T-helper 1 cell treated with Interleukin-12 subunit alpha and Interleukin-12 subunit beta and Interleukin-4 antibody, amounts not matched to agents 30 μg/mL and 1 μg/mL, for 36 hours (primary cell): ENCODE measurements at regions not wholly inside any gene's neighbourhood (a gene's known extent, or its start where the extent isn't known, plus 50 kb on each side); places are given as distances from the start of the nearest gene placed in this dataset.

Experiments
- H3K27ac Mint-ChIP-seq: one replicate; pipeline ENCODE4 v1.8.0; 2021; ENCODE audit warnings: mild to moderate bottlenecking, mixed read lengths
- H3K27me3 Mint-ChIP-seq: one replicate; pipeline ENCODE4 v1.8.0; 2021; ENCODE audit warnings: low read depth, mixed read lengths
- H3K36me3 Mint-ChIP-seq: one replicate; pipeline ENCODE4 v1.8.0; 2021; ENCODE audit warnings: low read depth, mixed read lengths
- H3K4me1 Mint-ChIP-seq: one replicate; pipeline ENCODE4 v1.8.0; 2021; ENCODE audit warnings: low read depth, mixed read lengths
- H3K4me3 Mint-ChIP-seq: one replicate; pipeline ENCODE4 v1.8.0; 2021; ENCODE audit warnings: mild to moderate bottlenecking, moderate library complexity, mixed read lengths
- H3K9me3 Mint-ChIP-seq: one replicate; pipeline ENCODE4 v1.8.0; 2021; ENCODE audit warnings: mixed read lengths

- Mint-ChIP-seq H3K36me3 (no peaks in the 10 kb centered on the region), H3K4me1 (peaks cover 25% of the 10 kb centered on the region), H3K27ac (no peak overlapping the region), H3K27me3 (peaks cover 25% of the 10 kb centered on the region), H3K4me3 (no peak overlapping the region), H3K9me3 (no peaks in the 10 kb centered on the region)
These were observed 207.7 kb downstream of the PIK3R1 start for GRCh38 chr5:68423154-68423811.

- Mint-ChIP-seq H3K4me3 (peak overlapping the region; percentile 1), H3K36me3 (no peaks in the 10 kb centered on the region), H3K27me3 (peaks cover 26% of the 10 kb centered on the region), H3K9me3 (no peaks in the 10 kb centered on the region), H3K27ac (peak overlapping the region; percentile 62), H3K4me1 (peaks cover 25% of the 10 kb centered on the region)
These were observed 209.4 kb downstream of the PIK3R1 start for GRCh38 chr5:68424799-68425537.

GRCh38 chr5:68426586-68426985, 211.0 kb downstream of the PIK3R1 start:
- Mint-ChIP-seq H3K36me3 (no peaks in the 10 kb centered on the region), H3K27me3 (peaks cover 36% of the 10 kb centered on the region), H3K4me3 (no peak overlapping the region), H3K27ac (no peak overlapping the region), H3K9me3 (no peaks in the 10 kb centered on the region), H3K4me1 (peaks cover 27% of the 10 kb centered on the region)

- peaks cover 31% of the 10 kb centered on the region for H3K4me1 Mint-ChIP-seq
These were observed 212.8 kb downstream of the PIK3R1 start for GRCh38 chr5:68428231-68428811.

GRCh38 chr5:68429510-68429909, 214.0 kb downstream of the PIK3R1 start:
- no peak overlapping the region for H3K27ac Mint-ChIP-seq
- peaks cover 36% of the 10 kb centered on the region for H3K4me1 Mint-ChIP-seq

More at GRCh38 chr5:68428231-68428811, 212.8 kb downstream of the PIK3R1 start:
- Mint-ChIP-seq H3K4me3 (no peak overlapping the region), H3K36me3 (no peaks in the 10 kb centered on the region), H3K27ac (no peak overlapping the region), H3K27me3 (peaks cover 45% of the 10 kb centered on the region), H3K9me3 (no peaks in the 10 kb centered on the region)

GRCh38 chr5:68430279-68430678, 214.7 kb downstream of the PIK3R1 start:
- H3K9me3 Mint-ChIP-seq, result no peaks in the 10 kb centered on the region
- peaks cover 36% of the 10 kb centered on the region for H3K4me1 Mint-ChIP-seq
- H3K27ac Mint-ChIP-seq, result no peak overlapping the region
- no peak overlapping the region for H3K4me3 Mint-ChIP-seq
- H3K36me3 Mint-ChIP-seq, result peaks cover 1% of the 10 kb centered on the region
- peaks cover 54% of the 10 kb centered on the region for H3K27me3 Mint-ChIP-seq

More at GRCh38 chr5:68429510-68429909, 214.0 kb downstream of the PIK3R1 start:
- Mint-ChIP-seq H3K27me3 (peaks cover 54% of the 10 kb centered on the region), H3K9me3 (no peaks in the 10 kb centered on the region), H3K4me3 (no peak overlapping the region), H3K36me3 (peaks cover 1% of the 10 kb centered on the region)

GRCh38 chr5:68431186-68431585, 215.6 kb downstream of the PIK3R1 start:
- H3K27me3 Mint-ChIP-seq, result peaks cover 54% of the 10 kb centered on the region
- peaks cover 1% of the 10 kb centered on the region for H3K36me3 Mint-ChIP-seq
- H3K4me3 Mint-ChIP-seq, result no peak overlapping the region
- peaks cover 33% of the 10 kb centered on the region for H3K4me1 Mint-ChIP-seq
- no peaks in the 10 kb centered on the region for H3K9me3 Mint-ChIP-seq
- no peak overlapping the region for H3K27ac Mint-ChIP-seq

- H3K4me1 Mint-ChIP-seq, result peaks cover 31% of the 10 kb centered on the region
- no peaks in the 10 kb centered on the region for H3K9me3 Mint-ChIP-seq
- H3K36me3 Mint-ChIP-seq, result peaks cover 1% of the 10 kb centered on the region
- H3K4me3 Mint-ChIP-seq, result no peak overlapping the region
- peaks cover 51% of the 10 kb centered on the region for H3K27me3 Mint-ChIP-seq
- no peak overlapping the region for H3K27ac Mint-ChIP-seq
These were observed 216.2 kb downstream of the PIK3R1 start for GRCh38 chr5:68431601-68432337.

GRCh38 chr5:68432682-68433081, 217.1 kb downstream of the PIK3R1 start:
- Mint-ChIP-seq H3K27ac (no peak overlapping the region), H3K27me3 (peaks cover 48% of the 10 kb centered on the region), H3K9me3 (no peaks in the 10 kb centered on the region), H3K4me1 (peaks cover 31% of the 10 kb centered on the region), H3K4me3 (no peak overlapping the region), H3K36me3 (peaks cover 1% of the 10 kb centered on the region)

GRCh38 chr5:68433526-68433922, 218.0 kb downstream of the PIK3R1 start:
- Mint-ChIP-seq H3K36me3 (peaks cover 1% of the 10 kb centered on the region), H3K9me3 (no peaks in the 10 kb centered on the region), H3K4me1 (peaks cover 31% of the 10 kb centered on the region), H3K4me3 (peak overlapping the region; percentile 27), H3K27ac (peak overlapping the region; percentile 64), H3K27me3 (peaks cover 57% of the 10 kb centered on the region)

GRCh38 chr5:68433923-68434879, 218.6 kb downstream of the PIK3R1 start:
- Mint-ChIP-seq H3K9me3 (no peaks in the 10 kb centered on the region), H3K27ac (peak overlapping the region; percentile 64), H3K4me1 (peaks cover 31% of the 10 kb centered on the region), H3K4me3 (peak overlapping the region; percentile 27), H3K36me3 (peaks cover 1% of the 10 kb centered on the region), H3K27me3 (peaks cover 61% of the 10 kb centered on the region)

- Mint-ChIP-seq H3K4me1 (peaks cover 32% of the 10 kb centered on the region), H3K4me3 (no peak overlapping the region), H3K36me3 (peaks cover 1% of the 10 kb centered on the region), H3K27ac (no peak overlapping the region), H3K9me3 (no peaks in the 10 kb centered on the region), H3K27me3 (peaks cover 61% of the 10 kb centered on the region)
These were observed 220.1 kb downstream of the PIK3R1 start for GRCh38 chr5:68435611-68436010.

GRCh38 chr5:68436686-68437520, 221.3 kb downstream of the PIK3R1 start:
- H3K27me3 Mint-ChIP-seq, result peaks cover 48% of the 10 kb centered on the region
- no peak overlapping the region for H3K4me3 Mint-ChIP-seq
- no peak overlapping the region for H3K27ac Mint-ChIP-seq
- H3K36me3 Mint-ChIP-seq, result peaks cover 1% of the 10 kb centered on the region
- H3K9me3 Mint-ChIP-seq, result no peaks in the 10 kb centered on the region
- peaks cover 40% of the 10 kb centered on the region for H3K4me1 Mint-ChIP-seq
